HPDE6-E6E7 (cell line): ENCODE measurements at regions not wholly inside any gene's neighbourhood (a gene's known extent, or its start where the extent isn't known, plus 50 kb on each side); places are given as distances from the start of the nearest gene placed in this dataset.

Experiments used
- DNase-seq: peaks from one replicate; pipeline ENCODE4 v3.0.0; 2011; ENCODE audit warnings: missing footprints; ENCODE audit errors: extremely low spot score

GRCh38 chr1:192949783-192950182, 109.4 kb downstream of the UCHL5 start:
- DNase-seq = no peak

DNA sequence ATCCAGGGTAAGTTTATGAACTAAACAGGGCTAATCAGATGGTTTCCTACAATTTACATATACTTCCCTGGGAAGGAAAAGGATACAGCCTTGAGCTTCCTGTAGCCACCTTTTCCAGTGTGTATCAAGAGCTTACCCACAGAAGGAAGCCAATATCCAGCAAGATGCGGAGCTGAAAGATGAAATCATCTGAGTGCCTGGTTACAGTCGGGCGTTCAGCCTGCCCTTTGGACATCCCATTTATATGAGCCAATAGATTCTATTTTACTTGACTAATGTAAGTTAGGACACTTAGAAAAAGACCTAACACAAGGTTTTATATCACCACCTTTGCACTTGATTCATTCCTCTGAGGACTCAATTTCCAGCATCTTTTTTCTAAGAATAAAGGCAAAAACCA, 108.2 kb downstream of the UCHL5 start:
- DNase-seq = no peak

DNA sequence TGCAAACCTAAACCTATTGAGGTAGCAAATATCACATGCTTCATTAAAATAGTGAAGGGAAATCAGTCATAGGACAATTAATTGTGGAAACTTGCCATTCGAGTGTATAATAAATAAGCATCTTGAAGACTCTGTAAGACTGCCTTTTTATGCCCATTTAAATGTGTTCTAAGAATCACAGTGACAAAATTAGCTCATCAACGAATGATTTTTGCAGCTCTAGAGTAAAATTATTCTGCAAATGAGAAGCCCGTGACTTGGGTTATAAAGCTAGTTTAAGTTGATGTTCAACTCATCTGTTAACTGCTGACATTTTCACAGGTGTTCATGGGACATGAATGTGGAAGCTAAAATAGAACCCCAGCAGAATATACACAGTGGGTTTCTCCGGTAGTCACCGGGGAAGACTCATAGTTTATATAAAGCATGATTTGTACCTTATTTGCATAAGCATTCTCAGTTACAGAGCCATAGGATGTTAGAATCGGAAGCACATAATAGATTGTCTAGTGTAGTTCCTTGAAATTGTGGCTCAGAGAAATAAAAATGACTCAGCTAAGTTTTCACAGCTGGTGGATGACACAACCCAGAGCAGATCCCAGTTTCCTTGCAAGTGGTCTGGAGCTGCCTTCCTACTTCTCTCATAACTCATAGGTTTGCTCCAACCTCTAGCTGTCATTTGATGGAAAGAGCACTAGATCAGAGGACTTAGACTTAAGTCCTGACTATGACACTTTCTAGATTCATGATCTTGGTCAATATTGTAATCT, 107.3 kb downstream of the UCHL5 start:
- DNase-seq = peak; percentile 35

DNA sequence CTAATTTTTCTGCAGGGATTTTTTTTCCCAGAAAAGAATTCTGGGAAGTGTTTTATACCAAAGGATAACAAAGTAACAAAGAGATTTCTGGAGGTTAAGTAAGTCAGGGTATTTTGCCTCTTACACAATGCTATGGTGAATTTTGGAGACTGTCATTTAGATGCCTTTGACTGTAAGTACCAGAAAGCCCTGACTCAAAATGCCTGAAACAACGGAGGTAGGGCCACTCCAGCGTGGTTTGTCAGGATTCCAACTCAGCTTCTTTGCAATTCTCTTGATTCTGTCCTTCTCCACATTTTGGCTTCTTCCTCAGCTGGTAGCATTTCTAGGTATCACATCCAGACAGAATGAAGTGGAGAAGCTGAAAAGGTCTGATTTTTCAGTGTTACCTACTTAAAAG, 106.5 kb downstream of the UCHL5 start:
- no peak for DNase-seq

DNA sequence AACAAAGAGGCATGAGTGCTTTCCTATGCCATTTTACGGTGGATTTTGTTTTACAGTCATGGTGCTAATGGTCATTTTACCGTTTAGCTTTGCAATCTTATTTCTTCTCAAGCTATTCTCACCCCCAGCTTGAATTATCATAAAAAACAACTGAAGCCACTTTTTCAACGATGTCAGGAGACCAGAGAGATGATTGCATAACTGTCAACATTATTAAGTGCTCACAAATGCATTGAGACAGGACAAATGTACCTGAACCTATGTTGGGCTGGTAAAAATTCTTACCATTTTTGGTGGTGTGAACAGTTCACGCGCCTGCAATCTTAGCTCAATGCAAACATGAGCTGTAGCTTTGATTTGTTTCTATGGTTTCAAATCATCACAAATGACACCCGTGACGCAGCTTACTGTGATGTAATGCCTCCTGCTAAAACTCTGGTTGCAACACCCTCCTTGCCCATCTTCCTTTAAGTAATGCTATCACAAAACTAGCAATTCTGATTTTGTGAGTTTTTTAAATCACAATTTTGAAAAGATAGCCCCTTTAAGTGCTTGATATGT, 104.4 kb downstream of the UCHL5 start:
- no peak for DNase-seq

DNA sequence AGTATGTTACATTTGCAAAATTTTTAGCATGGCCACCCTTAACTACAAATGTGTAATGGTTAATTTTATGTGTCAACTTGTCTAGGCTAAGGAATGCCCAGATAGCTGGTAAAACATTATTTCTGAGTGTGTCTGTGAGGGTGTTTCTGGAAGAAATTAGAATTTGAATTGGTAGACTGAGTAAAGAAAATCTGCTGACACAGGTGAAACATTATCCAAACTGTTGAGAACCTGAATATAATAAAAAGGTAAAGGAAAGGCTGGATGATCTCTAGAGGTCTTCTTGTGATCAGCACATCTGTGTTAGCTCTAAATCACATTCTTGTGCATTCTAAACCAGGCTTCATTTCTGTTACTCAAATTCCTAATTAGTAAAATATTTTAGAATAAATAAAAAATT, 100.8 kb downstream of the UCHL5 start:
- DNase-seq = no peak

- no peak for DNase-seq
These were observed 100.3 kb downstream of the UCHL5 start for GRCh38 chr1:192958871-192959270.

- DNase-seq = no peak
These were observed 99.4 kb downstream of the UCHL5 start for GRCh38 chr1:192959657-192960186.
